Effector memory CD8-positive, alpha-beta T cell (primary cell): ENCODE measurements at regions not wholly inside any gene's neighbourhood (a gene's known extent, or its start where the extent isn't known, plus 50 kb on each side); places are given as distances from the start of the nearest gene placed in this dataset.
"Not testable (repeated sequence)": the region's sequence is repeated elsewhere in the genome, so short reads cannot be mapped to it uniquely, and the experiment has no call there.

Experiments
- ATAC-seq: fragments of 150-1000 bp; cut with Tn5 transposase; replicated peaks from 2 replicates; pipeline ENCODE4 v1.10.0; 2021; ENCODE audit warnings: mild to moderate bottlenecking, moderate library complexity
- DNase-seq, 3 experiments: peaks; one replicate each; pipeline ENCODE4 v3.0.0; 2021
- H3K27ac Mint-ChIP-seq, 2 donors: one replicate each; pipeline ENCODE4 v1.8.0; 2022; ENCODE audit warnings: mild to moderate bottlenecking in 2 of 2, mixed read lengths in 2 of 2, moderate library complexity in 2 of 2
- H3K27me3 Mint-ChIP-seq, 2 donors: one replicate each; pipeline ENCODE4 v1.8.0; 2022; ENCODE audit warnings: mixed read lengths in 2 of 2
- H3K36me3 Mint-ChIP-seq: one replicate; pipeline ENCODE4 v1.8.0; 2022; ENCODE audit warnings: mild to moderate bottlenecking, moderate library complexity, mixed read lengths; ENCODE audit not compliant: insufficient read depth
- H3K4me1 Mint-ChIP-seq, 2 donors: one replicate each; pipeline ENCODE4 v1.8.0; 2022; ENCODE audit warnings: low read depth in 2 of 2, mixed read lengths in 2 of 2
- H3K4me3 Mint-ChIP-seq, 2 donors: one replicate each; pipeline ENCODE4 v1.8.0; 2022; ENCODE audit warnings: mild to moderate bottlenecking in 2 of 2, mixed read lengths in 2 of 2, moderate library complexity in 2 of 2
- H3K9me3 Mint-ChIP-seq, 2 donors: one replicate each; pipeline ENCODE4 v1.8.0; 2022; ENCODE audit warnings: mixed read lengths in 2 of 2

- not testable (repeated sequence) for H3K27me3 Mint-ChIP-seq, DNase-seq, H3K36me3 Mint-ChIP-seq, H3K4me3 Mint-ChIP-seq, H3K9me3 Mint-ChIP-seq, ATAC-seq, H3K4me1 Mint-ChIP-seq, H3K27ac Mint-ChIP-seq
Measured at GRCh38 chr21:38091061-38091460, 165.7 kb upstream of the KCNJ15 start.

GRCh38 chr21:38092051-38092450, 164.7 kb upstream of the KCNJ15 start:
- peaks cover 0 to under 1% of the 10 kb centered on the region in 2 donors for H3K9me3 Mint-ChIP-seq
- H3K36me3 Mint-ChIP-seq, result no peaks in the 10 kb centered on the region
- no peaks in the 10 kb centered on the region for H3K4me1 Mint-ChIP-seq
- ATAC-seq, result no peak
- H3K27ac Mint-ChIP-seq, result no peak overlapping the region
- no peak for DNase-seq
- H3K27me3 Mint-ChIP-seq, result peaks cover 0 to 6% of the 10 kb centered on the region in 2 donors
- no peak overlapping the region for H3K4me3 Mint-ChIP-seq

- H3K4me3 Mint-ChIP-seq, result no peak overlapping the region
- no peaks in the 10 kb centered on the region for H3K36me3 Mint-ChIP-seq
- no peaks in the 10 kb centered on the region for H3K4me1 Mint-ChIP-seq
- no peak for DNase-seq
- H3K27ac Mint-ChIP-seq, result no peak overlapping the region
- peaks cover 4 to 6% of the 10 kb centered on the region in 2 donors for H3K27me3 Mint-ChIP-seq
- H3K9me3 Mint-ChIP-seq, result peaks cover 0 to 2% of the 10 kb centered on the region in 2 donors
- no peak for ATAC-seq
Measured at GRCh38 chr21:38095220-38095619, 161.6 kb upstream of the KCNJ15 start.

GRCh38 chr21:38097789-38098188, 159.0 kb upstream of the KCNJ15 start:
- no peak for DNase-seq
- Mint-ChIP-seq H3K4me1 (no peaks in the 10 kb centered on the region), H3K36me3 (no peaks in the 10 kb centered on the region), H3K27me3 (peaks cover 12 to 21% of the 10 kb centered on the region in 2 donors), H3K27ac (no peak overlapping the region), H3K9me3 (peaks cover 0 to 2% of the 10 kb centered on the region in 2 donors), H3K4me3 (no peak overlapping the region)
- no peak for ATAC-seq

GRCh38 chr21:38112219-38112789, 144.5 kb upstream of the KCNJ15 start:
- Mint-ChIP-seq H3K4me3 (no peak overlapping the region), H3K27ac (no peak overlapping the region)

GRCh38 chr21:38114717-38115333, 142.0 kb upstream of the KCNJ15 start:
- Mint-ChIP-seq H3K27ac (no peak overlapping the region), H3K36me3 (peaks cover 3% of the 10 kb centered on the region), H3K4me1 (no peaks in the 10 kb centered on the region), H3K4me3 (no peak overlapping the region), H3K27me3 (no peaks in the 10 kb centered on the region), H3K9me3 (peaks cover 0 to 3% of the 10 kb centered on the region in 2 donors)
- ATAC-seq (no peak), DNase-seq (no peak)

More at GRCh38 chr21:38112219-38112789, 144.5 kb upstream of the KCNJ15 start:
- ATAC-seq (no peak), DNase-seq (no peak)
- peaks cover 3% of the 10 kb centered on the region for H3K36me3 Mint-ChIP-seq
- H3K9me3 Mint-ChIP-seq, result peaks cover 0 to 3% of the 10 kb centered on the region in 2 donors
- no peaks in the 10 kb centered on the region for H3K4me1 Mint-ChIP-seq
- H3K27me3 Mint-ChIP-seq, result no peaks in the 10 kb centered on the region

- Mint-ChIP-seq H3K27me3 (no peaks in the 10 kb centered on the region), H3K4me1 (no peaks in the 10 kb centered on the region), H3K9me3 (peaks cover 0 to 3% of the 10 kb centered on the region in 2 donors), H3K36me3 (peaks cover 3% of the 10 kb centered on the region), H3K27ac (no peak overlapping the region), H3K4me3 (no peak overlapping the region)
- ATAC-seq (no peak), DNase-seq (no peak)
Measured at GRCh38 chr21:38115870-38116269, 140.9 kb upstream of the KCNJ15 start.

GRCh38 chr21:38119793-38120192, 137.0 kb upstream of the KCNJ15 start:
- H3K27ac Mint-ChIP-seq, result no peak overlapping the region
- H3K36me3 Mint-ChIP-seq, result no peaks in the 10 kb centered on the region
- ATAC-seq, result no peak

GRCh38 chr21:38120679-38120983, 136.2 kb upstream of the KCNJ15 start:
- not testable (repeated sequence) for H3K4me1 Mint-ChIP-seq, DNase-seq, H3K27ac Mint-ChIP-seq, H3K36me3 Mint-ChIP-seq, H3K9me3 Mint-ChIP-seq, H3K4me3 Mint-ChIP-seq, ATAC-seq, H3K27me3 Mint-ChIP-seq

More at GRCh38 chr21:38119793-38120192, 137.0 kb upstream of the KCNJ15 start:
- H3K4me1 Mint-ChIP-seq, result no peaks in the 10 kb centered on the region
- H3K4me3 Mint-ChIP-seq, result no peak overlapping the region
- H3K9me3 Mint-ChIP-seq, result peaks cover 0 to 3% of the 10 kb centered on the region in 2 donors
- DNase-seq, result no peak
- H3K27me3 Mint-ChIP-seq, result peaks cover 0 to 7% of the 10 kb centered on the region in 2 donors

GRCh38 chr21:38120984-38121855, 135.6 kb upstream of the KCNJ15 start:
- DNase-seq (no peak), ATAC-seq (no peak)
- Mint-ChIP-seq H3K4me3 (no peak overlapping the region), H3K9me3 (no peaks in the 10 kb centered on the region), H3K27me3 (peaks cover 6 to 7% of the 10 kb centered on the region in 2 donors), H3K36me3 (no peaks in the 10 kb centered on the region), H3K4me1 (no peaks in the 10 kb centered on the region), H3K27ac (no peak overlapping the region)

- Mint-ChIP-seq H3K36me3 (no peaks in the 10 kb centered on the region), H3K27ac (no peak overlapping the region), H3K4me3 (no peak overlapping the region), H3K4me1 (no peaks in the 10 kb centered on the region), H3K27me3 (peaks cover 6 to 7% of the 10 kb centered on the region in 2 donors), H3K9me3 (no peaks in the 10 kb centered on the region)
- ATAC-seq, result no peak
- DNase-seq, result no peak
Measured at GRCh38 chr21:38121888-38122720, 134.7 kb upstream of the KCNJ15 start.

- no peak for DNase-seq
- no peaks in the 10 kb centered on the region for H3K9me3 Mint-ChIP-seq
- no peaks in the 10 kb centered on the region for H3K4me1 Mint-ChIP-seq
- H3K4me3 Mint-ChIP-seq, result no peak overlapping the region
- no peak overlapping the region for H3K27ac Mint-ChIP-seq
- no peaks in the 10 kb centered on the region for H3K36me3 Mint-ChIP-seq
- peaks cover 6 to 7% of the 10 kb centered on the region in 2 donors for H3K27me3 Mint-ChIP-seq
- no peak for ATAC-seq
Measured at GRCh38 chr21:38123626-38124025, 133.2 kb upstream of the KCNJ15 start.

GRCh38 chr21:38126666-38127303, 130.0 kb upstream of the KCNJ15 start:
- Mint-ChIP-seq H3K27me3 (peaks cover 16 to 24% of the 10 kb centered on the region in 2 donors), H3K4me1 (no peaks in the 10 kb centered on the region), H3K36me3 (no peaks in the 10 kb centered on the region), H3K4me3 (no peak overlapping the region), H3K9me3 (no peaks in the 10 kb centered on the region), H3K27ac (no peak overlapping the region)
- DNase-seq (no peak), ATAC-seq (no peak)
